HCT116 (cell line): ENCODE measurements at regions not wholly inside any gene's neighbourhood (a gene's known extent, or its start where the extent isn't known, plus 50 kb on each side); places are given as distances from the start of the nearest gene placed in this dataset.
"Not testable (repeated sequence)": the region's sequence is repeated elsewhere in the genome, so short reads cannot be mapped to it uniquely, and the experiment has no call there.

ENCODE experiments used
- POLR2A ChIP-seq: IDR thresholded peaks from 2 replicates; pipeline ENCODE4 v1.7.0; 2011; ENCODE audit warnings: borderline replicate concordance; ENCODE audit not compliant: insufficient read depth, insufficient read length; ENCODE audit errors: extremely low read depth
- YY1 ChIP-seq: IDR thresholded peaks from 2 replicates; pipeline ENCODE4 v1.6.1; 2011; ENCODE audit warnings: low read length, low read depth, moderate library complexity, mild to moderate bottlenecking; ENCODE audit not compliant: insufficient replicate concordance; ENCODE audit errors: extremely low read depth
- TF ChIP-seq, protein P1 (sequence below): IDR thresholded peaks from 2 replicates; pipeline ENCODE4 v1.6.1; 2012
- TF ChIP-seq, protein P2 (sequence below), 3 experiments: fragments of 200-600 bp in 1 of 3; sonication (generic) in 1 of 3; IDR thresholded peaks in 2 of 3; conservative IDR thresholded peaks in 1 of 3; 2 replicates each; pipeline ENCODE4 v1.5.1; 2012 to 2017; ENCODE audit warnings: low read depth in 2 of 3, low read length in 2 of 3, antibody characterized with exemption in 1 of 3, borderline replicate concordance in 1 of 3, control low read depth in 1 of 3, mild to moderate bottlenecking in 1 of 3, mixed read lengths in 1 of 3, mixed run types in 1 of 3, moderate library complexity in 1 of 3; ENCODE audit not compliant: insufficient read depth in 1 of 3

DNA sequence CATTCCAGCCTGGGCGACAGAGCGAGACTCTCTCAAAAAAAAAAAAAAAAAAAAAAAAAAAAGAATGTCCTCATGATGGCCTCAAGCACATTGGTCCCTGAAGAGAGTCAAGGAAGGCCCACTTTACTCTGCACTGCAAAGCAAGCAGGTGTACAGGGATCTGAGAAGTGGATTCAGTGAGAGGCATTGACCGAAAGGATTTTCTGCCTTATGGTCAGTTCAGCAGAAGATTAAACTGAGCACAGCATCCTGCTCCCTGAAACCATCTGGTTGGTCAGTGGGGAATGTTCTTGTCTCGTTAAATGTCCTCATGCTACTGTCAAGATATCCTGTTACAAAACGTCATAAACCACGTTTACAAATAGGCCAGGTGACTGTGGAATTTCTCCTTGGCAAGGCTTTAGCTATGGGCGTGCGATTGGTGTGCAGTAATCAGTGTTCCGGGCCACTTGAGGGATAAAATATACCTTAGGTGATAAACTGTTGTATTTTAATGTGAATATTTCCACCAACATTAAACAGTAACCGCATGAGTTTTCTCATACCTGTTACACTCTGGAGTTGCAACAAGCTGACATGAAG, 195.0 kb downstream of the ADRA2C start:
- TF ChIP-seq, protein P1, sequence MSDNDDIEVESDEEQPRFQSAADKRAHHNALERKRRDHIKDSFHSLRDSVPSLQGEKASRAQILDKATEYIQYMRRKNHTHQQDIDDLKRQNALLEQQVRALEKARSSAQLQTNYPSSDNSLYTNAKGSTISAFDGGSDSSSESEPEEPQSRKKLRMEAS: not testable (repeated sequence)
- TF ChIP-seq, protein P2, sequence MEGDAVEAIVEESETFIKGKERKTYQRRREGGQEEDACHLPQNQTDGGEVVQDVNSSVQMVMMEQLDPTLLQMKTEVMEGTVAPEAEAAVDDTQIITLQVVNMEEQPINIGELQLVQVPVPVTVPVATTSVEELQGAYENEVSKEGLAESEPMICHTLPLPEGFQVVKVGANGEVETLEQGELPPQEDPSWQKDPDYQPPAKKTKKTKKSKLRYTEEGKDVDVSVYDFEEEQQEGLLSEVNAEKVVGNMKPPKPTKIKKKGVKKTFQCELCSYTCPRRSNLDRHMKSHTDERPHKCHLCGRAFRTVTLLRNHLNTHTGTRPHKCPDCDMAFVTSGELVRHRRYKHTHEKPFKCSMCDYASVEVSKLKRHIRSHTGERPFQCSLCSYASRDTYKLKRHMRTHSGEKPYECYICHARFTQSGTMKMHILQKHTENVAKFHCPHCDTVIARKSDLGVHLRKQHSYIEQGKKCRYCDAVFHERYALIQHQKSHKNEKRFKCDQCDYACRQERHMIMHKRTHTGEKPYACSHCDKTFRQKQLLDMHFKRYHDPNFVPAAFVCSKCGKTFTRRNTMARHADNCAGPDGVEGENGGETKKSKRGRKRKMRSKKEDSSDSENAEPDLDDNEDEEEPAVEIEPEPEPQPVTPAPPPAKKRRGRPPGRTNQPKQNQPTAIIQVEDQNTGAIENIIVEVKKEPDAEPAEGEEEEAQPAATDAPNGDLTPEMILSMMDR (IDR thresholded peaks at IDR 0.05 in 2 of 3, conservative IDR thresholded peaks at IDR 0.05 in 1 of 3; ENCODE audit: borderline replicate concordance in 1 of 3, insufficient read depth in 1 of 3, low read depth in 2 of 3, low read length in 2 of 3): not testable (repeated sequence)
- TF ChIP-seq YY1, POLR2A: not testable (repeated sequence)
